ENCODE measurements at regions not wholly inside any gene's neighbourhood (a gene's known extent, or its start where the extent isn't known, plus 50 kb on each side); places are given as distances from the start of the nearest gene placed in this dataset.

GRCh38 chr14:98274596-98274995 is 997.4 kb downstream of the BCL11B start:
- no peak for DNase-seq

- no peak for DNase-seq
Measured at GRCh38 chr14:98278800-98279199, 993.2 kb downstream of the BCL11B start.

GRCh38 chr14:98280436-98280835 is 991.6 kb downstream of the BCL11B start:
- no peak for DNase-seq

GRCh38 chr14:98288825-98289224 is 983.2 kb downstream of the BCL11B start:
- DNase-seq, result no peak

GRCh38 chr14:98290596-98290995 is 981.4 kb downstream of the BCL11B start:
- DNase-seq, result no peak

GRCh38 chr14:98292191-98292590 is 979.8 kb downstream of the BCL11B start:
- DNase-seq, result no peak

- no peak for DNase-seq
Measured at GRCh38 chr14:98293576-98293975, 978.4 kb downstream of the BCL11B start.

- no peak for DNase-seq
Measured at GRCh38 chr14:98296895-98297294, 975.1 kb downstream of the BCL11B start.

- no peak for DNase-seq
Measured at GRCh38 chr14:98297567-98297966, 974.4 kb downstream of the BCL11B start.

GRCh38 chr14:98298481-98299244 is 973.3 kb downstream of the BCL11B start:
- DNase-seq, result no peak

- DNase-seq, result no peak
Measured at GRCh38 chr14:98301681-98302080, 970.3 kb downstream of the BCL11B start.

GRCh38 chr14:98304574-98304973 is 967.4 kb downstream of the BCL11B start:
- no peak for DNase-seq

GRCh38 chr14:98309591-98309990 is 962.4 kb downstream of the BCL11B start:
- DNase-seq, result no peak

- no peak for DNase-seq
Measured at GRCh38 chr14:98312006-98312405, 960.0 kb downstream of the BCL11B start.

GRCh38 chr14:98321841-98322240 is 950.2 kb downstream of the BCL11B start:
- DNase-seq, result no peak

- DNase-seq, result no peak
Measured at GRCh38 chr14:98323836-98324235, 948.2 kb downstream of the BCL11B start.

- no peak for DNase-seq
Measured at GRCh38 chr14:98325761-98326160, 946.2 kb downstream of the BCL11B start.

- no peak for DNase-seq
Measured at GRCh38 chr14:98328496-98328895, 943.5 kb downstream of the BCL11B start.

GRCh38 chr14:98334186-98334585 is 937.8 kb downstream of the BCL11B start:
- DNase-seq, result no peak

GRCh38 chr14:98341211-98341610 is 930.8 kb downstream of the BCL11B start:
- DNase-seq, result no peak

- DNase-seq, result no peak
Measured at GRCh38 chr14:98345161-98345560, 926.8 kb downstream of the BCL11B start.

- DNase-seq, result no peak
Measured at GRCh38 chr14:98347686-98348085, 924.3 kb downstream of the BCL11B start.

GRCh38 chr14:98348505-98348904 is 923.5 kb downstream of the BCL11B start:
- no peak for DNase-seq

- DNase-seq, result no peak
Measured at GRCh38 chr14:98350213-98350612, 921.8 kb downstream of the BCL11B start.

- DNase-seq, result no peak
Measured at GRCh38 chr14:98364961-98365360, 907.0 kb downstream of the BCL11B start.
